GM21723 (cell line): ENCODE measurements at regions not wholly inside any gene's neighbourhood (a gene's known extent, or its start where the extent isn't known, plus 50 kb on each side); places are given as distances from the start of the nearest gene placed in this dataset.

ENCODE experiments used
- ATAC-seq: cut with Tn5 transposase; IDR thresholded peaks from one replicate; pipeline ENCODE4 v1.9.1; 2021; ENCODE audit warnings: mild to moderate bottlenecking, moderate library complexity; ENCODE audit not compliant: unreplicated experiment

- ATAC-seq: no peak
Measured at GRCh38 chr10:3471927-3472286, 299.3 kb upstream of the PITRM1 start.

GRCh38 chr10:3471472-3471871 lies 298.9 kb upstream of the PITRM1 start:
- no peak for ATAC-seq

- no peak for ATAC-seq
Measured at GRCh38 chr10:3470191-3470590, 297.6 kb upstream of the PITRM1 start.

- ATAC-seq: no peak
Measured at GRCh38 chr10:3469639-3470020, 297.0 kb upstream of the PITRM1 start.

GRCh38 chr10:3468919-3469638 lies 296.5 kb upstream of the PITRM1 start:
- ATAC-seq: peak; percentile 56

- no peak for ATAC-seq
Measured at GRCh38 chr10:3467052-3467951, 294.7 kb upstream of the PITRM1 start.

- ATAC-seq: no peak
Measured at GRCh38 chr10:3465406-3465891, 292.9 kb upstream of the PITRM1 start.

GRCh38 chr10:3464760-3465405 lies 292.3 kb upstream of the PITRM1 start:
- no peak for ATAC-seq

- no peak for ATAC-seq
Measured at GRCh38 chr10:3460420-3461128, 288.0 kb upstream of the PITRM1 start.

GRCh38 chr10:3455385-3456334 lies 283.1 kb upstream of the PITRM1 start:
- no peak for ATAC-seq

- ATAC-seq: no peak
Measured at GRCh38 chr10:3452683-3453361, 280.2 kb upstream of the PITRM1 start.

- no peak for ATAC-seq
Measured at GRCh38 chr10:3452173-3452626, 279.6 kb upstream of the PITRM1 start.

- ATAC-seq: no peak
Measured at GRCh38 chr10:3451516-3452172, 279.1 kb upstream of the PITRM1 start.

- no peak for ATAC-seq
Measured at GRCh38 chr10:3446221-3446620, 273.6 kb upstream of the PITRM1 start.

- no peak for ATAC-seq
Measured at GRCh38 chr10:3445648-3446047, 273.1 kb upstream of the PITRM1 start.

GRCh38 chr10:3442451-3442990 lies 269.9 kb upstream of the PITRM1 start:
- ATAC-seq: no peak

GRCh38 chr10:3439183-3439582 lies 266.6 kb upstream of the PITRM1 start:
- ATAC-seq: no peak

- no peak for ATAC-seq
Measured at GRCh38 chr10:3438606-3439005, 266.0 kb upstream of the PITRM1 start.
